HG02623 (cell line): ENCODE measurements at regions not wholly inside any gene's neighbourhood (a gene's known extent, or its start where the extent isn't known, plus 50 kb on each side); places are given as distances from the start of the nearest gene placed in this dataset.
A peak's percentile ranks its signal among the peaks of the same experiment; 100 is the strongest.
"Not testable (repeated sequence)": the region's sequence is repeated elsewhere in the genome, so short reads cannot be mapped to it uniquely, and the experiment has no call there.

Source experiments
- ATAC-seq: cut with Tn5 transposase; IDR thresholded peaks from one replicate; pipeline ENCODE4 v1.9.1; 2021; ENCODE audit warnings: moderate library complexity; ENCODE audit not compliant: unreplicated experiment

DNA sequence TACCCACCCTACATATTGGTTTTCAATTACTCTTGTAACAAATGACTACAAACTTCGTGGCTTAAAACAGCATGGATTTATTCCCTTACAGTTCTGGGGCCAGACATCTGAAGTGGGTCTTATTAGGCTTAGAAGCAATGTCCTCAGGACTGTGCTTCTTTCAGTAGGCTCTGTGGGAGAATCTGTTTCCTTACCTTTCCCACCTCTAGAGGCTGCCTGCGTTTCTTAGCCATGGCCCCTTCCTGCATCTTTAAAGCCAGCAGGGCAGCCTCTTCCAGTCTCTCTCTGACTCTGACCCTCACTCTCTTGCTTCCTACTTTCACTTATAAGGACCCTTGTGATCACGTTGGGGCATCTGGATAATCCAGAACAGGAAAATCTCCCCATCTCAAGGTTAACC is 252.5 kb upstream of the PGRMC2 start:
- no peak for ATAC-seq

DNA sequence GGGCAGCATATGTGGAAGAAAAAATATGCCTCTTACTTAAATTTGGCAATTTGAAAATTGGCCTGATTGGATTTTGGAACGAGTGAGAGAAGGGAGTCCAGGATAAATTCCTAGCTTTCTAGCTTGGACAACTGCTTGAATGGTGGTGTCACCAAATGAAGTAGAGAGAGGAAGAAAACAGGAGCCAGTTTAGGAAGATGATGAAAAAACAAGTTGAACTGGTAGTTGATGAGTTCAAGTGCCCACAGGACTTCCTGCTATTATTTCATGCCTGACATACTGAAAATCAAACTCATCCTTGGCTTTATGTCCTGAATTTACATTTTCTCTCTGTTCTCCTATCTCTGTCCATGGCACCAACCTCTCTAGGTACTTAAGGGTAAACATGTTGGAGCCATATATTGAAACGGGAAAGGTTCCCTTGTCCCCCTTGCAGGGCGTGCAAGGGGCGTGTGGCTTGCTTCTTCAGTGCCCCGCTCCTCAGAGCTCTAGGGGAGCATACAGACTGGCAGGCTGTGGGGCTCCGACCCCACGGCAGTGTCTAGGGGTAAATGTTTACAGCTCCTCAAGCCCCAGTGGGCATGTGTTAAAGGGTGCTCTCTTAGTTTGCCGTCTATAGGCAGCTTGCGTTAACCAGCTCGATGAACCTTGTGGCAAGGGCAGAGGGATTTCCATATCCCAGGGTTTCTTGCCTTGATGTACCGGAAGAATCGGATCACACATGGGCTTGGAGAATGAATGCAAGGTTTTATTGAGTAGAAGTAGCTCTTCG is 250.7 kb upstream of the PGRMC2 start:
- no peak for ATAC-seq

DNA sequence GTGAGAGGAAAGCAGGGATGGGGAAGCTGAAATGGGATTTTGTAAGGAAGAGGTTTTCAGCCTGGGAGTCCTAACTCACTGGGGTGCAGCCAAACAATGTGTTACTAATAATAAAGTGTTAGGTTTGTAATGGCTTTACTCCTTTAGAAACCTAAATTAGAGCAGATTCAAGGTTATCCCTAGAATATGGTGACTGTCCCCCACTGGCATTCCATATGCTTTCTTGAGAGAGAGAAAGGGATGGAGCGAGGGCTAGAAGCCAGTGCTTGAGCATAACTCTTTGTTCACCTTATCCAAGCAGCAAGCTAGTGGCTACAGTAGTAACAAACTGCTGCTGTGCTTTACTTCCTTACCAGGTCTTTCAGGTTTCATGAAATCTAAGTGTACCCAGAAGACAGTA is 249.1 kb upstream of the PGRMC2 start:
- no peak for ATAC-seq

DNA sequence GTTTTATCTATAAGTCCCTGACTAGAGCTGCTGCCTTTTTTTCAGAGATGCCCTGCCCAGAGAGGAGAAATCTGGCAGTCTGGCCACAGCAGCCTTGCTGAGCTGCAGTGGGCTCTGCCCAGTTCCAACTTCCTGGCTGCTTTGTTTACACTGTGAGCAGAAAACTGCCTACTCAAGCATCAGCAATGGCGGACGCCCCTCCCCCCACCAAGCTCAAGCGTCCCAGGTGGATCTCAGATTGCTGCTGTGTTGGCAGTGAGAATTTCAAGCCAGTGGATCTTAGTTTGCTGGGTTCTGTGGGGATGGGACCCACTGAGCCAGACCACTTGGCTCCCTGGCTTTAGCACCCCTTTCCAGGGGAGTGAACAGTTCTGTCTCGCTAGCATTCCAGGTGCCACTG is 247.9 kb upstream of the PGRMC2 start:
- ATAC-seq, result not testable (repeated sequence)

DNA sequence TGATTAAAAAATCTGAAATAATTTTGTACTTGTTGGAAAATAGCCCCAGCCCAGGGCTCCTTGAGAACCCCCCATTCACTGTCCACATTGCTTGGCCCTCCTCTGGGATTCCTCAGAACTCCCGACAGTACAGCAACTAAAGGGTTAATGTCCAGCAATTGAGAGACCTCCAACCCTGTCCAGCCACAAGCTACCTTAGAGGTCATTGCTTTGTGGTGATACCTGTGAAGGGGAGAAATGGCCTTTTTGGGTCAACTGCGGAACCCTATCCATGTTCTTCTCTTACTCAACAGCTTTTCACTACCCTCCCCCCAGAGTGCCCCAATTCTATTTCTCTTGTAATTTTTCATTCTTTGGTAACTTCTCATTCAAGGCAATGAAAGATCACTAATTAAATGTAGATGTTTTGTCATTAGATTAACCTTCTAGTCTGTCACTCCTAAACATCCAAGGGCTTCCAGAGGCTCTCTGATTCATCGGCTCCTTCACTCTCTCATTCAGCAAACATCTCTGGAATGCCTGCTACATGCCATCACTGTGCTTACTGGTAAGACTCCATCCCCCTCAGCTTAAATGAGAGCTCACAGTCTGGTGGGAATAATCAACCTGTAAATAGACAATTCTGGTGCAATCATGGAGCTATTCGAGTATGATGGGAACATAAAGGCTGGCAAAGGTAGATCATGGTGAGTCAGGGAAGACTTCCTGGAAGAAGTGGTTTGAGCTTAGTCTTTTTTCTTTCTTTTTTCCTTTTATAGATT is 241.4 kb upstream of the PGRMC2 start:
- ATAC-seq, result no peak

DNA sequence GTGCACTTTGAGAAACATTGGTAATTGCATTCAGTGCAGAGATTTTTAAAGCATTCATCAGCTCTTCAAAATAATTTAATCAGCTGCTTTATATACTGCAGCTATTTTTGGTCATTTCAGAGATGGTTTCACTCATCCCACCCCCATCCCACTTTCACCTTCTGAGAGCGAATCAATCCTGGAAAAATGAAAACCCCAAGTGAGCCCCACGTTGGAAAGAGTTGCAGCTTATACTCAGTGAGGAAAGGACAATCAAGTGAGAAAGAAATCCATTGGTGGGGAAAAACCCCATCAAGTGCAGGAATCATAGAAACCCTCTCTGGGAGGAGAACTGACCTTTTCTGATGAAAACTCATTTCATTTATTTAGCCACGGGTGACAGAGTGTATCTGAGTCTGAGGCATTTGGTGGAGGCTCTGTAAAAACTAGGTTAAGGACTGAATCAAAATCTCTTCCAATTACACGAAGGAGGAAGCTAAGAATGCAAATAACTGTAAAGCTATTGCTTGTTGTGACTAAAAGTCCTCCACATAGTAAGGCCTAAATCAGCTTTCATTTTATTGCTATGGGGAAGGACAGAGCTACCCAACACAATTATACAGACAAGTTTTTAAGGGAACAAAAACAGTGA is 240.4 kb upstream of the PGRMC2 start:
- no peak for ATAC-seq

DNA sequence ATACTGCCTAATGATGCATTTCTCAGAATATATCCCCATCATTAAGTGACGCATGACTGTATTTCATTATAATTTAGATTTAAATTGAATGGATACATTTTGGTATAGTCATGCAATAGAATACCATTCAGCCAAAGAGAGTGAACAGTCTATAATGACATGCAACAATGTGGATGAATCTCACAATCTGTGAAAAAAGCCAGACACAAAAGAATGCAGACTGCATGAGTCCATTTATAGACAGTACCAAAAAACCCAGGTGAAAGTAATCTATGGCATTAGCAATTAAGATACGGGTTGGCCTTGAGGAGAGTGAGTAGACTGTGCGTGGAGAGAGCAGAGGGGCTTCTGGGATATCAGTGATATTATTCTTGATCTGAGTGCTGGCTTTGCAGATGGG is 239.7 kb upstream of the PGRMC2 start:
- no peak for ATAC-seq

DNA sequence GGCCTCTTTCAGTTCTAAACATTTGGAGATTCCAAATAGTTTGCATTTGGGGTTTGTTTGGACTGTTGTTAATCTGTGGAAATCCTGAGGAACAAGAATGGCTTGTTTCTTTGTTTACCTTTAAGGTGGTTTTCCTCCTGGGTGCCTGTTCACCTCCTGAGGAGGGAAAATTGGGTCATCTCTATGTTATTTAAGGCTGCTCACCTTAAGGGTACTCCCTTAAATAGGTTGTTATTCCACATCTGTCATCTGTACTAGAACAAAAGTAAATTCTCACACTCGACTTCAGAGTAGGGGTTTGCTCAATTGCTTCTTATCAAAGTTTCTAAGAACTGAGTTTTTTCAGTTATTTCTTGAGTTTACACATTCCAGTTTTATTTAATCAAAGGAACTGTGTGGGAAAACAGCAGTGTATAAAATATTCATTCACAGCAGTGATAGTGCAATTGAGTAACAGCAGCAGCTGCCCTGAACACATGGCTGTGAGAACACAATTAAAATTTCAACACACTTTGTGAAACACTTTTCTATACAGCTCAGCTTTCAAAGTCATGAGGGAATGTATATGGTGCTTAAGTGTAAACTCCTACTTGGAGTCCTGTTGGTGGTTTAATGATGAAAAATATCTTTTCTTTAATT is 238.5 kb upstream of the PGRMC2 start:
- no peak for ATAC-seq

DNA sequence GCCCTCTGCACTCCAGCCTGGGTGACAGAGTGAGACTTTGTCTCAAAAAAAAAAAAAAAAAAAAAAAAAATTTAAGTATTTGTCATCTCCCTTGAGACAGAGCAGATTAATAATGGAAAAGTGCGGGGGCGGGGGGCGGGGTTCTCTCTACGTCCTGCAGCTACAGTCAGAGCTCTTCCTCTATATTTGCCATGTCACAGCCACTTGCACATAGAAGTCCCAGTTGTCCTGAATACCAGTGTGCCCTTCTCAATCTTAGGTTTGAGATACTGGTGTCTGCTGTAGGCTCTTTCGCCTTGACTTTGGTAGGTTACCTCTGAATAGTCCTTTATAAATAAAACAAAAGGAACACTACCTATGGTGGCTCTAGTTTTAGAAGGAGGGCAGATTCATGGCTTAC is 237.8 kb upstream of the PGRMC2 start:
- no peak for ATAC-seq

DNA sequence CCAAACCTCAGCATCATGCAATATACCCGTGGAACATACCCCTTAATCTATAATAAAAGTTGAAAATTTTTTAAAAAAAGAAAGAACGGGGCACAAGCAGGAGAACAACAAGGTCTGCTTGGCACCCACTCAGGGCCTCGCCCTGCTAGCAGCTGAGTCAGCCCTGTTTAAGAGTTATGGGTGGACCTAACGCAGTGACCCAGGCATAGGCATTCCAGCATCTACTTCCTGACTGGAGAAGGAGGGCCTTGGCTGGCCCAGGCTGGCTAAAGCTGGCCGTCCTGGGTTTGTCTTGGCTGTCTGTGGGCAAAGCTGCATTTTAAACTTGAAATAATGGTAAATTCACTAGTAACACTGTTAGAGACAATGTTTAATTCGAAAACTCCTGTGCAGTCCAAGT is 236.7 kb upstream of the PGRMC2 start:
- ATAC-seq, result no peak

DNA sequence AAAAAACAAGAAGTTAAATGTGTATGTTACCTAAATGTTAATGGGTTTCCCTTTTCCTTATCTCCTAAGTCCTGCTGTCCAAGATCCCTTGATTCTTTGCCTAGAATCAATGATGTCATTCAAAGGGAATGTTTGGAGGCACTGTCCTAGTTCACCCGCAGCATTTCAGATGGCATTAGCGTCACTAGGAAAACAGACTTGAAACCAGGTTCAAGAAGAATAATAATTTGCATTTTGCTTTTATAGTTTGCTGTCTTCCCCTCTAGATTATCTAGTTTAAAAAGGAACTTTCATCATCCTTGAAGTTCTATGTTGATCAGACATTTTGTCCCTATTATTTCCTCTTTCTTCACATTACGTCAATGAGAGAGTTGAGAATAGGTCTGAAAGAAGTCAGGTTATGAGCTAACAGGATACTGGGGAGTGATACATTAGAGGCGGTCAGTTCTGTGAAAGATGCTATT is 234.1 kb upstream of the PGRMC2 start:
- ATAC-seq, result no peak

DNA sequence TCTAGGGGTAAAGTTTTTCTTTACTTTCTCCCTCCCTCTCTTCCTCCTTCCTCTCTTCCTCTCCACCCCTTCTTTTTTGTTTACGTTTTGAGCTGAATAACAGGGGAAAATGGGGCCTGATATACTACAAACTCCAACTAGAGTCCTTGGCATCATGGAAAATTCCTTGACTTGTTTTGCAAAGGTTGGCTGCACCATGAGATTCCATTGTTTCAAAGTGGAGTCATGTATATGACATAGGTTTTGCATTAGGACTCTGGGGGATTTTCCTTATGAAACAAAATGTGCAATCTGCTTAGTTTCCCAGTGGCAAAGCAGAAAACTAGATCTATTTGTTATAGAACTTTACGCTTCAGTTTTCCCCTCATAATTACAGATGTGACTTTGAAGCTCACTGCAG is 233.5 kb upstream of the PGRMC2 start:
- no peak for ATAC-seq

DNA sequence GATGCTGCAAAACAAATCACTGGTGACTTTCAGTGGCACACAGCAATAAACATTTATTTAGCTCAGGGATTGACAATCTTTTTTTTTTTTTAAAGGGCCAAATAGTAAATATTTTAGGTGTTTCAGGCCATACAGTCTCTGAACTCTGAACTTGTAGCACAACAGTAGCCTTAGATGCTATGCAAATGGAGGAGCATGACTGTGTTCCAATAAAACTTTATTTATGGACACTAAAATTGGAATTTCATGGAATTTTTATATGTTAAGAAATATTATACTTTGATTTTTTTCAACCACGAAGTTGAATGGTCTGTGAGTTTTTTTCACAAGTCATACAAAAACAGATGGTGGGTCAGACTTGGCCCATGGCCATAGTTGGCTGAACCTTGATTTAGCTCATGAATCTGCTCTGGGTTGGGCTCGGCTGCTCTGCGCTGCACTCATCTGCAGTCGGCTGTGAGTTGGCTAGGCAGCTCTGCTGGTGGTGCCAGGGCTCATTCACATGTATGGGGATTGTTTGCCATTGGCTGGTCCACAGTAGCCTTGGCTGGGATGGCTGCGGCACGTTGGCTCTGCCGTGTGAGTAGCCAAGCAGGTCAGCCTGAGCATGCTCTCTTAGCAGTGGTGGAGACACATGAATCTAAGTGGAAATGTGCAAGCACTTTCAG is 231.7 kb upstream of the PGRMC2 start:
- ATAC-seq, result no peak

DNA sequence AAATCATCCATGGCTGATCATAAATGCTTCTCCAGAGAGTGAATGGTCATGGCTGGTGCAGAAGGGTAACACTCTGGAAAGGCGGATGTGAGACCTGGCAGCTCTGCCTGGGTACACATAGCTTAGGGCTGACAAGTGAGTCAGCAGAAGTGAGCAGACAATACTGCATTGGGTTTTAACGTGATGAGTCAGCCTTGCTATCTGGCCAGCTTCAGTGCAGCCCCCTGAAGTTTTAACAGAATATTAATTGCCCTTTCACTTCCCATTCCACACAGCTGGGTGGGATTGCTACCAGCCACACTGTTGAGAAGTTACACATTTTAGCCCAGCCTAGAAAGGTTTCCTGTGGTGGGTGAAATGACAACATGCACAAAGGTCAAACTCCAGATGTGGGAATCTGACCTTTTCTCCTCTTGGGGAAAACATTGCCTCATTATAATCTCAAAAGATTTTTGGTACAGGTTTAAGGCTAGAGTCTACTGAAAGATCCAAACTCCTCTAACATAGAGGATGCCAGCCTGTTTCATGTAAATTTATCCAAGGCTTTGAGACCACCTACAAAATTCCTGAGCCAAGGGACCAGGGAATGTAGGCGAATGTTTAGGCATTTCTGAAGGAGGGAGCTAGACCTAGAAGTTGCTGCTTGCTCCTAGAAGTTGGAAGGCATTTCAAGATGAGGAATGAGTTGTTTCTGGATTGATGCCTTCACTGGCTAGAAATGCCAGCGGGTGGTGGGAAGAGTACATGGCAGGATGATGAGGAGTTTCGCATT is 230.3 kb upstream of the PGRMC2 start:
- ATAC-seq, result peak; percentile 94

DNA sequence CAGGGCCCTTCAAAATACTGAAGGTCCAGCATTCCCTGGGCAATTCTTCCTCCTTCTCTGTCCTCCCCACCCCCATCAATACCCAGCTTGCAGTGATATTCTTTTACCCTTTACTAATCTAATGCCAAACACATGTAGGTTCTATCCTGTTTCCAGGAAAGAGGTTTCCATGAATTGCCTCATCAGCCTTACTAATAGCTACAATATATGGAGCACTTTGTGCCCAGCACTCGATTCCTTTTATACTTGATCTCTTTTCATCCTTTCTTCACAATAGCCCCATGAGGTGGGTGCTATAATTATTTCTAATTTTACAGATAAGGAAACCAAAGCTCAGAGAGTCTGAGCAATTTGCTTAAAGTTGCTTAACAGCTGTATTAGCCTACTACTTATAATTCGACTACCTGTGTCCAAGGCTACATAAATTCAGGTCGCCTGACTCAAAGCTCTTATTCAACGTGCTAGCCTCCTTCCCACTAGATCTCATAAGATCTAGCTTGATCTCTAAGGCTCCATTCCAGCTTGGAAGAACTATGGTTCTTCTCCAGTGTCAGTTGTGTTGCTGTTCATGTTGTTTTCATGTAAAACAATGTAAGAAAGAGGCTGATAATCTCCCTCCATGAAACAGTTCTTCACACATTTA is 229.6 kb upstream of the PGRMC2 start:
- ATAC-seq, result no peak

DNA sequence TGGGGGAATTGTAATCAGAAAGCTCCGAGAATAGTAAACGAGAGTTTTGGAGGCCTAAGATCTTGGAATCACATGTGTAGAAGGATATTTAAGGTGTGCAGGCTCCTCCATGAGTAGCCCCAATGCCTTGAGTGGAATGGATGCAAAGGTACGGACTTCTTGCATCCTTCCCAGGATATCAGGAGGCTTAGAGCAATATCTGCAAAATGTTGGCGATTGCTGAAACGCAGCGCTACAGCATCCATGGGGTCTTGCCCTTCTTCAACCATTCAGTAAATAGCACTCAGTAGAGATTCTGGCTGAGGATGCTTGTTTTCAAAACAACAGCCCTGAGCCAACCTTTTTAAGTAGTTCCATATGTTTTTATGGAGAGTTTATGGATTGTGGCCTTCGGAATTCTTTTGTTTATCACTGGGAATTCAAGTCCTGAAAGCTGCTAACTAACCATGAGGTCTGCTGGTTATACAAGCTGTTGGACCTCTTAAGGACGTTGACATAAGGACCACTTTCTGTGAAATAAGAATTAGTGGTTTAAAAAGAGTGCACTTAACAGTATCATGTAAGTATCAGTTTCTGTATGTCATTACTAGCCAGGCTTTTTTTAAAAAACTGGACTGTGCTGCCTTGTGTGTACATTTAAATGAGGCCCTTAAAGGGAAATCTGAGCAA is 228.8 kb upstream of the PGRMC2 start:
- ATAC-seq, result peak; percentile 34

DNA sequence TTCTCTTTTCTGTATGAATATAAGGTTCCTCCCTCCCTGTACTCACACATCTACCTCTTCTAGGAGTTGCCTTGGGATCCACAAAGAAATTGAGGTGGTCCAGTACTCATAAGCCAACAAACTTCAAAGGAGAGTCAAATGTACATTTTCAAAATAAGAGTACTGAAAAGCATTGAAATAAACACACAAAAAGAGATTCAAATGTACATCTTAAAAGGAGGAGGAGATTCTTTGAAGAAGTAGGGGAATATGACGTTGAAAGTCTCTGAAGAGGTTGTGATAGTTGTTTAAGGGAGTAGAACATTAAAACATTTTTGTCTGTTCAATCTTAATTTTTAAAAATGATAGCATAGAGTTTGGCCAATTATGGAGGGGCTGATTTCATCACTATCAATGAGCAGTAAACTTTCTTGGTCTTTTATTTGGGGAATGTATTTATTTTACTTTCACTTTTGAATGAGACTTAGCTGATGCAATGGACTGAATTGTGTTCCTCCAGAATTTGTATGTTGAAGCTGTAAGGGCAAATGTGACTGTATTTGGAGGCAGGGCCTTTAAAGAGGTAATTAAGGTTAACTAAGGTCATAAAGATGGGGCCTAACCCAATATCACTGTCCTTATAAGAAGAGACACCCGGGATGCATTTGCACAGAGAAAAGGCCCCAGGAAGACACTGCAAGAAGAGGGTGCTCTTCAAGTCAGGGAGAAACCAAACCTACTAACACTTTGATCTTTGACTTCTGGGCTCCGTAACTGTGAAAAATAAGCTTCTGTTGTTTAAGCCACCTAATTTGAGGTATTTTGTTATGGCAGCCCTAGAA is 226.3 kb upstream of the PGRMC2 start:
- ATAC-seq, result no peak

DNA sequence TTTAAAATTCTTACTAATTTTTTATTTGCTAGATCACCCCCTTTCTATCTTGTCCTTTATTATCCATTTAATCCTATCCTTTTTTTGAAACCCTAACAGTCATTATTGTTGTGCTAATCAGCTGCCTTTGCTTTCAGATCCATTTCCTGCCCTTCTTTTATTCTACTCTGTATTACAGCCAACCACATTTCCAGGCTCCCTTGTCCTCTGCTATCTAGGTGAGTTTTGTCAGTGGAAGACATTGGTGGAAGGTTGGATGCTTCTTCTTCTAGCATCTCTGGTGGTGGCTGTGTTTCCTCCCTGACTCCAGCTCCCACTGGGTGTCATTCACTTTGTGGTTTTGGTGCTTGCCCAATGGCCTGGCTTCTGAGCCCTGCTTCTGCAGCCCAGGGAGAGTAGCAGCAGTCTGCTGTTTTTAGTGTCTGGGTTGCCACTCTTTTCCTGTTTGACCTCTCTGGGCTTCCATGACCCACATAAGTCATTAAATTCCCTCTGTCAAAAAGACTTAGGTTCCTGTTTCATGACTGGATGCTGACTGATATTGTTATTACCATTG is 225.2 kb upstream of the PGRMC2 start:
- no peak for ATAC-seq
